HCT116 (cell line): ENCODE measurements at regions not wholly inside any gene's neighbourhood (a gene's known extent, or its start where the extent isn't known, plus 50 kb on each side); places are given as distances from the start of the nearest gene placed in this dataset.

Experiments
- ATAC-seq: fragments of 200-7000 bp; cut with Tn5 transposase; 2 replicates; pipeline ENCODE4 v1.9.1; 2020; ENCODE audit warnings: mild to moderate bottlenecking, moderate library complexity
- BruUV-seq: library from RNA; stranded (reverse); fragments of 400-500 nt; replicated peaks from 2 replicates; lab custom pipeline; 2021; lab: Mats Ljungman, UMichigan
- CTCF ChIA-PET: fragments of 300-600 bp; sonication (Branson Sonifier 250); formaldehyde crosslinking; loops from one replicate; lab custom pipeline; 2021; ENCODE audit warnings: antibody characterized with exemption; lab: Charles Lee
- POLR2A ChIA-PET: fragments of 300-600, 350-600 bp; sonication (Branson Sonifier 250); formaldehyde crosslinking; loops from one replicate; lab custom pipeline; 2021; ENCODE audit warnings: antibody characterized with exemption; lab: Charles Lee
- RAD21 ChIA-PET, 2 experiments: fragments of 300-600 bp; sonication (Branson Sonifier 250); formaldehyde crosslinking; loops; one replicate each; lab custom pipeline; 2023; ENCODE audit warnings: low total read pairs in 2 of 2; ENCODE audit not compliant: uncharacterized antibody in 2 of 2, unreplicated experiment in 2 of 2, low non-redundant PET in 1 of 2; lab: Charles Lee
- DNase-seq: peaks from one replicate; pipeline ENCODE4 v3.0.0-alpha.2; 2010; ENCODE audit warnings: low read depth, low spot score
- H2AFZ ChIP-seq: fragments of 200-600 bp; shearing (Covaris generic), sonication (generic); 2 replicates; pipeline ENCODE4 v1.6.1; 2017; ENCODE audit warnings: low read depth, mixed run types, mixed read lengths, antibody characterized with exemption, low read length; ENCODE audit not compliant: poor library complexity, severe bottlenecking
- H3K27ac ChIP-seq: 2 replicates; pipeline ENCODE4 v1.5.1; 2012; ENCODE audit warnings: low read depth, low read length
- H3K27me3 ChIP-seq: fragments of 200-600 bp; sonication (generic); 2 replicates; pipeline ENCODE4 v1.6.1; 2016; ENCODE audit warnings: mixed run types, low read length, mixed read lengths; ENCODE audit not compliant: insufficient read depth
- H3K36me3 ChIP-seq, 2 experiments: fragments of 200-500 bp in 1 of 2; fragments of 200-600 bp in 1 of 2; sonication (Bioruptor generic) in 1 of 2; sonication (generic) in 1 of 2; 2 replicates each; pipeline versions ENCODE4 v1.5.1 to v1.6.1; 2014 to 2016; ENCODE audit warnings: low read length in 2 of 2, inconsistent platforms in 1 of 2, mixed read lengths in 1 of 2, mixed run types in 1 of 2; ENCODE audit not compliant: insufficient read depth in 2 of 2, control insufficient read depth in 1 of 2
- H3K4me1 ChIP-seq, 2 experiments: fragments of 200-600 bp in 1 of 2; sonication (generic) in 1 of 2; 2 replicates each; pipeline versions ENCODE4 v1.5.1 to v1.6.1; 2012 to 2017; ENCODE audit warnings: low read length in 2 of 2, inconsistent platforms in 1 of 2, mild to moderate bottlenecking in 1 of 2, mixed read lengths in 1 of 2, mixed run types in 1 of 2, moderate library complexity in 1 of 2; ENCODE audit not compliant: insufficient read depth in 2 of 2, control insufficient read depth in 1 of 2
- H3K4me2 ChIP-seq: fragments of 200-600 bp; sonication (generic); 2 replicates; pipeline ENCODE4 v1.6.1; 2017; ENCODE audit warnings: mixed run types, low read length, mixed read lengths
- H3K4me3 ChIP-seq, 2 experiments: fragments of 200-600 bp in 1 of 2; sonication (generic) in 1 of 2; replicated peaks in 1 of 2; 2 replicates each; pipeline ENCODE4 v1.5.1; 2011 to 2016; ENCODE audit warnings: low read length in 2 of 2, control low read depth in 1 of 2, low read depth in 1 of 2, mild to moderate bottlenecking in 1 of 2, mixed read lengths in 1 of 2, mixed run types in 1 of 2
- H3K79me2 ChIP-seq: fragments of 200-600 bp; sonication (generic); 2 replicates; pipeline ENCODE4 v1.6.1; 2017; ENCODE audit warnings: mild to moderate bottlenecking, mixed run types, low read length, moderate library complexity, mixed read lengths; ENCODE audit not compliant: insufficient read depth
- H3K9ac ChIP-seq: fragments of 200-600 bp; sonication (generic); 2 replicates; pipeline ENCODE4 v1.6.1; 2016; ENCODE audit warnings: low read length, mixed read lengths
- H3K9me2 ChIP-seq: fragments of 200-600 bp; sonication (generic), shearing (Covaris generic); 2 replicates; pipeline ENCODE4 v1.6.1; 2017; ENCODE audit warnings: mixed run types, mild to moderate bottlenecking, moderate library complexity; ENCODE audit not compliant: insufficient read depth
- H3K9me3 ChIP-seq, 2 experiments: fragments of 200-500 bp in 1 of 2; fragments of 200-600 bp in 1 of 2; sonication (Bioruptor generic) in 1 of 2; sonication (generic) in 1 of 2; 2 replicates each; pipeline ENCODE4 v1.6.1; 2014 to 2017; ENCODE audit warnings: low read length in 2 of 2, mixed read lengths in 2 of 2, inconsistent platforms in 1 of 2, low read depth in 1 of 2, mild to moderate bottlenecking in 1 of 2, mixed run types in 1 of 2, moderate library complexity in 1 of 2; ENCODE audit not compliant: control insufficient read depth in 1 of 2, insufficient read depth in 1 of 2
- H4K20me1 ChIP-seq: fragments of 200-600 bp; sonication (generic), shearing (Covaris generic); 2 replicates; pipeline ENCODE4 v1.6.1; 2017; ENCODE audit warnings: mixed run types, mild to moderate bottlenecking, moderate library complexity; ENCODE audit not compliant: insufficient read depth
- ELF1 ChIP-seq: IDR thresholded peaks from 2 replicates; pipeline ENCODE4 v1.6.1; 2012; ENCODE audit warnings: low read depth, borderline replicate concordance
- EZH2 ChIP-seq: fragments of 200-600 bp; sonication (generic); IDR thresholded peaks from 2 replicates; pipeline ENCODE4 v1.6.1; 2017; ENCODE audit warnings: antibody characterized with exemption, mixed run types
- EZH2phosphoT487 ChIP-seq: fragments of 200-600 bp; IDR thresholded peaks from 2 replicates; pipeline ENCODE4 v1.6.1; 2018; ENCODE audit warnings: antibody characterized with exemption, borderline replicate concordance
- MAX ChIP-seq: IDR thresholded peaks from 2 replicates; pipeline ENCODE4 v1.6.1; 2012
- POLR2AphosphoS5 ChIP-seq: IDR thresholded peaks from 2 replicates; pipeline ENCODE4 v1.6.1; 2011; ENCODE audit warnings: mild to moderate bottlenecking, low read depth, low read length, moderate library complexity
- RAD21 ChIP-seq: IDR thresholded peaks from 2 replicates; pipeline ENCODE4 v1.6.1; 2012; ENCODE audit warnings: low read depth, mild to moderate bottlenecking
- SIN3A ChIP-seq: IDR thresholded peaks from 2 replicates; pipeline ENCODE4 v1.6.1; 2012; ENCODE audit warnings: low read depth
- SP1 ChIP-seq: IDR thresholded peaks from 2 replicates; pipeline ENCODE4 v1.6.1; 2012; ENCODE audit warnings: low read depth
- ZBTB33 ChIP-seq: IDR thresholded peaks from 2 replicates; pipeline ENCODE4 v1.6.1; 2011; ENCODE audit warnings: mild to moderate bottlenecking, low read length, moderate library complexity; ENCODE audit not compliant: insufficient replicate concordance; ENCODE audit errors: extremely low read depth
- intact Hi-C: fragments of 100-400 bp; cut with micrococcal nuclease; formaldehyde crosslinking; loops from 2 replicates; pipeline ENCODE4 v1.10.0; 2022
- TF ChIP-seq, protein P1 (sequence below), 3 experiments: fragments of 200-600 bp in 1 of 3; sonication (generic) in 1 of 3; IDR thresholded peaks in 2 of 3; conservative IDR thresholded peaks in 1 of 3; 2 replicates each; pipeline ENCODE4 v1.5.1; 2012 to 2017; ENCODE audit warnings: low read depth in 2 of 3, low read length in 2 of 3, antibody characterized with exemption in 1 of 3, borderline replicate concordance in 1 of 3, control low read depth in 1 of 3, mild to moderate bottlenecking in 1 of 3, mixed read lengths in 1 of 3, mixed run types in 1 of 3, moderate library complexity in 1 of 3; ENCODE audit not compliant: insufficient read depth in 1 of 3

DNA sequence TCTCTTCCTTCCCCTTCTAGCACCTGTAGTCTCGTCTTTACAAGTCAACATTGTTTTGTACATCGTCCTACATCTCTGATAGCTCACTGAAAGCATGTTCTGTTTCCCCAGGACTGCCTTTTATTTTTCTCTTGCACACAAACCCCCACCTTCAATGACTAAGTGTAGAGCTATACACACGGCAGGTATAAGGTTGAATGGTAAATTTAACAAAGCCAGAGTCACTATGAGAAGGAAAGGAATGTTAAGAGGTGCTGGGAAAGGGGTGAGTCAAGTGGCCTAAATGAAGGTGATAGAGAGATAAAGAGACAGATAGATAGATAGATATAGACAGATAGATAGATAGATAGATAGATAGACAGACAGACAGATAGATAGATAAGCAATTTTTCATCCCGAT, 134.3 kb upstream of the ATP1B1 start:
- Histone ChIP-seq H3K9ac (no peak overlapping the region), H3K9me3 (no peaks in the 10 kb centered on the region), H3K27ac (no peak overlapping the region), H2AFZ (no peak overlapping the region), H3K79me2 (no peaks in the 10 kb centered on the region), H3K4me2 (no peak overlapping the region)
- CTCF ChIA-PET: no interaction called here
- ATAC-seq: no peak
- intact Hi-C loops: no loop called here
- BruUV-seq: no TSS peak
- TF ChIP-seq ZBTB33 (no peak), MAX (no peak), SP1 (no peak), EZH2phosphoT487 (no peak), POLR2AphosphoS5 (no peak), EZH2 (no peak), SIN3A (no peak), RAD21 (no peak), ELF1 (no peak)
- TF ChIP-seq, protein P1, sequence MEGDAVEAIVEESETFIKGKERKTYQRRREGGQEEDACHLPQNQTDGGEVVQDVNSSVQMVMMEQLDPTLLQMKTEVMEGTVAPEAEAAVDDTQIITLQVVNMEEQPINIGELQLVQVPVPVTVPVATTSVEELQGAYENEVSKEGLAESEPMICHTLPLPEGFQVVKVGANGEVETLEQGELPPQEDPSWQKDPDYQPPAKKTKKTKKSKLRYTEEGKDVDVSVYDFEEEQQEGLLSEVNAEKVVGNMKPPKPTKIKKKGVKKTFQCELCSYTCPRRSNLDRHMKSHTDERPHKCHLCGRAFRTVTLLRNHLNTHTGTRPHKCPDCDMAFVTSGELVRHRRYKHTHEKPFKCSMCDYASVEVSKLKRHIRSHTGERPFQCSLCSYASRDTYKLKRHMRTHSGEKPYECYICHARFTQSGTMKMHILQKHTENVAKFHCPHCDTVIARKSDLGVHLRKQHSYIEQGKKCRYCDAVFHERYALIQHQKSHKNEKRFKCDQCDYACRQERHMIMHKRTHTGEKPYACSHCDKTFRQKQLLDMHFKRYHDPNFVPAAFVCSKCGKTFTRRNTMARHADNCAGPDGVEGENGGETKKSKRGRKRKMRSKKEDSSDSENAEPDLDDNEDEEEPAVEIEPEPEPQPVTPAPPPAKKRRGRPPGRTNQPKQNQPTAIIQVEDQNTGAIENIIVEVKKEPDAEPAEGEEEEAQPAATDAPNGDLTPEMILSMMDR (IDR thresholded peaks at IDR 0.05 in 2 of 3, conservative IDR thresholded peaks at IDR 0.05 in 1 of 3; ENCODE audit: borderline replicate concordance in 1 of 3, insufficient read depth in 1 of 3, low read depth in 2 of 3, low read length in 2 of 3): no peak
- TF ChIP-seq, all 23 proteins: peak for 0
- Histone ChIP-seq H3K27me3 (no peaks in the 10 kb centered on the region), H3K9me2 (no peaks in the 10 kb centered on the region), H3K4me1 (0 out of 4 replicates have a peak, but pooled peaks cover 0 to 3% of the 10 kb centered on the region in 2 experiments), H4K20me1 (no peaks in the 10 kb centered on the region), H3K4me3 (no peak overlapping the region), H3K36me3 (no peaks in the 10 kb centered on the region)
- DNase-seq: no peak
- RAD21 ChIA-PET: no interaction called here
- POLR2A ChIA-PET: no interaction called here
